Neural progenitor cell (in vitro differentiated cells): ENCODE measurements at regions not wholly inside any gene's neighbourhood (a gene's known extent, or its start where the extent isn't known, plus 50 kb on each side); places are given as distances from the start of the nearest gene placed in this dataset.
"Not testable (repeated sequence)": the region's sequence is repeated elsewhere in the genome, so short reads cannot be mapped to it uniquely, and the experiment has no call there.

Experiments used
- DNase-seq: peaks from one replicate; pipeline ENCODE4 v3.0.0-alpha.2; 2016; ENCODE audit warnings: low spot score
- H2AFZ ChIP-seq: fragments of 200-600 bp; sonication (generic); replicated peaks from 2 replicates; pipeline ENCODE4 v1.6.1; 2016; ENCODE audit warnings: antibody characterized with exemption
- H3F3A ChIP-seq: fragments of 200-600 bp; sonication (generic); 2 replicates; pipeline ENCODE4 v1.6.1; 2016; ENCODE audit warnings: antibody characterized with exemption, low read depth
- H3K27ac ChIP-seq: fragments of 200-600 bp; sonication (generic); 2 replicates; pipeline ENCODE4 v1.5.1; 2016; ENCODE audit warnings: mild to moderate bottlenecking
- H3K27me3 ChIP-seq: fragments of 200-600 bp; sonication (generic); 2 replicates; pipeline ENCODE4 v1.6.1; 2016; ENCODE audit warnings: mild to moderate bottlenecking, moderate library complexity
- H3K36me3 ChIP-seq: fragments of 200-600 bp; sonication (generic); 2 replicates; pipeline ENCODE4 v1.5.1; 2016
- H3K4me1 ChIP-seq: fragments of 200-600 bp; sonication (generic); 2 replicates; pipeline ENCODE4 v1.6.1; 2016; ENCODE audit warnings: mixed run types
- H3K4me2 ChIP-seq: fragments of 200-600 bp; sonication (generic); 2 replicates; pipeline ENCODE4 v1.6.1; 2016
- H3K4me3 ChIP-seq: fragments of 200-600 bp; sonication (generic); 2 replicates; pipeline ENCODE4 v1.5.1; 2016
- H3K79me2 ChIP-seq: fragments of 200-600 bp; sonication (generic); 2 replicates; pipeline ENCODE4 v1.6.1; 2016; ENCODE audit warnings: low read depth
- H3K9ac ChIP-seq: fragments of 200-600 bp; sonication (generic); 2 replicates; pipeline ENCODE4 v1.6.1; 2016
- H3K9me3 ChIP-seq: fragments of 200-600 bp; sonication (generic); 2 replicates; pipeline ENCODE4 v1.5.1; 2016; ENCODE audit warnings: low read depth
- H4K20me1 ChIP-seq: fragments of 200-600 bp; sonication (generic); 2 replicates; pipeline ENCODE4 v1.6.1; 2016; ENCODE audit warnings: low read depth
- H3K27ac Mint-ChIP-seq: 3 replicates; pipeline ENCODE4 v1.8.0; 2021; ENCODE audit warnings: mixed read lengths
- H3K27me3 Mint-ChIP-seq: 2 replicates; pipeline ENCODE4 v1.8.0; 2022; ENCODE audit warnings: low read depth, mild to moderate bottlenecking, inconsistent platforms, moderate library complexity, mixed read lengths; ENCODE audit not compliant: insufficient read depth
- H3K36me3 Mint-ChIP-seq: 3 replicates; pipeline ENCODE4 v1.8.0; 2021; ENCODE audit warnings: mixed read lengths
- H3K4me1 Mint-ChIP-seq: 3 replicates; pipeline ENCODE4 v1.8.0; 2021; ENCODE audit warnings: mixed read lengths
- H3K4me3 Mint-ChIP-seq: 3 replicates; pipeline ENCODE4 v1.8.0; 2021; ENCODE audit warnings: mild to moderate bottlenecking, moderate library complexity, mixed read lengths
- H3K9me3 Mint-ChIP-seq: 3 replicates; pipeline ENCODE4 v1.8.0; 2020; ENCODE audit warnings: mixed read lengths
- CTCF ChIP-seq: fragments of 200-600 bp; sonication (generic); IDR thresholded peaks from 2 replicates; pipeline ENCODE4 v1.5.1; 2017; ENCODE audit warnings: antibody characterized with exemption, mild to moderate bottlenecking
- EZH2 ChIP-seq: fragments of 200-600 bp; sonication (generic); IDR thresholded peaks from 2 replicates; pipeline ENCODE4 v1.6.1; 2017; ENCODE audit warnings: antibody characterized with exemption, mild to moderate bottlenecking, moderate library complexity
- EZH2phosphoT487 ChIP-seq: fragments of 200-600 bp; sonication (generic); IDR thresholded peaks from 2 replicates; pipeline ENCODE4 v1.6.1; 2017; ENCODE audit warnings: antibody characterized with exemption

- H3K27me3 Mint-ChIP-seq, H3K27ac Mint-ChIP-seq, H3K27ac ChIP-seq, H3K79me2 ChIP-seq, H3K36me3 ChIP-seq, H3K4me3 ChIP-seq, H3K9me3 Mint-ChIP-seq, H3K4me1 Mint-ChIP-seq, H2AFZ ChIP-seq, H4K20me1 ChIP-seq, H3K9ac ChIP-seq, H3K27me3 ChIP-seq, H3K9me3 ChIP-seq, H3K36me3 Mint-ChIP-seq, H3K4me1 ChIP-seq, H3F3A ChIP-seq, H3K4me2 ChIP-seq, H3K4me3 Mint-ChIP-seq, DNase-seq: not testable (repeated sequence)
- TF ChIP-seq CTCF = peak; percentile 60
Measured at GRCh38 chr3:42871-43744, 153.5 kb upstream of the CHL1 start.

- no peak overlapping the region for H3K4me3 ChIP-seq
- no peaks in the 10 kb centered on the region for H4K20me1 ChIP-seq
- TF ChIP-seq EZH2 = no peak
- TF ChIP-seq EZH2phosphoT487 = no peak
- TF ChIP-seq CTCF = no peak
- no peaks in the 10 kb centered on the region for H3K9me3 ChIP-seq
- H2AFZ ChIP-seq = no peak overlapping the region
- H3K4me1 ChIP-seq = no peaks in the 10 kb centered on the region
- H3K27me3 Mint-ChIP-seq = peaks cover 5% of the 10 kb centered on the region
- no peaks in the 10 kb centered on the region for H3K36me3 ChIP-seq
- peaks cover 5% of the 10 kb centered on the region for H3K4me1 Mint-ChIP-seq
- no peaks in the 10 kb centered on the region for H3K36me3 Mint-ChIP-seq
- H3K27ac ChIP-seq = no peak overlapping the region
- DNase-seq = no peak
- peaks cover 3% of the 10 kb centered on the region for H3K27me3 ChIP-seq
- H3K9ac ChIP-seq = no peak overlapping the region
- no peaks in the 10 kb centered on the region for H3K79me2 ChIP-seq
- no peaks in the 10 kb centered on the region for H3F3A ChIP-seq
- H3K9me3 Mint-ChIP-seq = no peaks in the 10 kb centered on the region
- H3K4me3 Mint-ChIP-seq = no peak overlapping the region
- no peak overlapping the region for H3K27ac Mint-ChIP-seq
- H3K4me2 ChIP-seq = no peak overlapping the region
Measured at GRCh38 chr3:44028-44676, 152.4 kb upstream of the CHL1 start.

GRCh38 chr3:44941-45340 is 151.6 kb upstream of the CHL1 start:
- not testable (repeated sequence) for H3K27me3 Mint-ChIP-seq, H3F3A ChIP-seq, H3K9me3 Mint-ChIP-seq, H3K4me1 ChIP-seq, H4K20me1 ChIP-seq, DNase-seq, H3K4me2 ChIP-seq, H3K9ac ChIP-seq, H3K27me3 ChIP-seq, H3K4me3 ChIP-seq, H3K4me3 Mint-ChIP-seq, H3K4me1 Mint-ChIP-seq, H3K79me2 ChIP-seq, H3K36me3 Mint-ChIP-seq, H3K9me3 ChIP-seq, H2AFZ ChIP-seq, H3K36me3 ChIP-seq, H3K27ac ChIP-seq, H3K27ac Mint-ChIP-seq

- Histone ChIP-seq H3K27ac (no peak overlapping the region), H3F3A (no peaks in the 10 kb centered on the region), H3K27me3 (peaks cover 3% of the 10 kb centered on the region), H3K4me3 (no peak overlapping the region), H3K4me2 (no peak overlapping the region), H3K9me3 (no peaks in the 10 kb centered on the region), H2AFZ (no peak overlapping the region), H3K36me3 (no peaks in the 10 kb centered on the region), H3K9ac (no peak overlapping the region), H3K79me2 (no peaks in the 10 kb centered on the region), H4K20me1 (no peaks in the 10 kb centered on the region), H3K4me1 (no peaks in the 10 kb centered on the region)
- Mint-ChIP-seq H3K9me3 (peaks cover 2% of the 10 kb centered on the region), H3K4me3 (no peak overlapping the region), H3K36me3 (no peaks in the 10 kb centered on the region), H3K27me3 (peaks cover 5% of the 10 kb centered on the region), H3K4me1 (peaks cover 5% of the 10 kb centered on the region), H3K27ac (no peak overlapping the region)
- TF ChIP-seq CTCF = no peak
- no peak for TF ChIP-seq EZH2
- TF ChIP-seq EZH2phosphoT487 = no peak
- DNase-seq = no peak
Measured at GRCh38 chr3:46576-46975, 150.0 kb upstream of the CHL1 start.

GRCh38 chr3:53441-53840 is 143.1 kb upstream of the CHL1 start:
- H2AFZ ChIP-seq, H4K20me1 ChIP-seq, H3K4me1 ChIP-seq, H3F3A ChIP-seq, H3K36me3 Mint-ChIP-seq, H3K9ac ChIP-seq, H3K4me3 ChIP-seq, H3K9me3 ChIP-seq, H3K27ac Mint-ChIP-seq, H3K9me3 Mint-ChIP-seq, H3K79me2 ChIP-seq, H3K27ac ChIP-seq, H3K4me2 ChIP-seq, H3K27me3 ChIP-seq, DNase-seq, H3K27me3 Mint-ChIP-seq, H3K4me3 Mint-ChIP-seq, H3K36me3 ChIP-seq: not testable (repeated sequence)
- H3K4me1 Mint-ChIP-seq = peaks cover 22% of the 10 kb centered on the region
